ENCODE measurements at regions not wholly inside any gene's neighbourhood (a gene's known extent, or its start where the extent isn't known, plus 50 kb on each side); places are given as distances from the start of the nearest gene placed in this dataset.
A peak's percentile ranks its signal among the peaks of the same experiment; 100 is the strongest.
"Not testable (repeated sequence)": the region's sequence is repeated elsewhere in the genome, so short reads cannot be mapped to it uniquely, and the experiment has no call there.

DNA sequence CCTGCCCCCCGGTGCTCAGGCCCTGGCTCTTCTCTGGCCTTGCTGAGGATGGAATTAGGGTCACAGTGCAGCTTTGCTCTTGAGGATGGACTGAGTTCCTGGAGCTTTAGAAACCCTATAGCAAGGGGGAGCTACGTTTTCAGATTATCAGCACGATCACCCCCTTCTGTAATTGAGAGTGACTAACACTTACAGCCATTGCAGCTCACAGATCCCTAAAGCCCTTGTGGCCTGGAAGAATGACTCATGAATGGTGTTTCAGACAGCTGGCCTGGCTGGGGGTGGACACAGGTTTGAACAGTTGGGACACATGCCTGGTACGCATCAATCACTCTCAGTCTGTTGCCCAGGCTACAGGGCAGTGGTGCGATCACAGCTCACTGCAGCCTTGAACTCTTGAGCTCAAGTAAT is 79.7 kb upstream of the IGFBP5 start:
- peak; percentile 16 to 71 for DNase-seq (ENCODE audit: low read depth in 2 of 2)

DNA sequence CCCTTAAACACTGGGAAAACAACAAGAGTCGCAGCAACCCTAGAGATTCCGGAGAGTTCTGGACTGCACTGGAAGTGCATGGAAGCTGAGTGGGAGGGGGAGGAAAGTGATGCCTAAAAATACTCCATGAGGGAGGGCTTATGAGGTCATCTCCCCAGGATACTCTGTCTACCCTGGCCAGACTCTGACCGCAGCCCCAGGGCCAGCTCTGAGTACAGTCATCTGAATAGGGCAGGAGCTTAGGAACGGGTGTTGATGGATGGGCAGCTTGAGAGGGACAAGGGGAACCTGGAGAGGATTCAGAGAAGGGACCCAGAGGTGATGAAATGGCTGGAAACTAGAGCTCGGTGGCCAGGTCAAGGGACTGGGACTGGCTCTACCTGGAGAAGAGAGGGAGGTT is 79.3 kb upstream of the IGFBP5 start:
- DNase-seq (ENCODE audit: low read depth in 2 of 2), result peak in 1 of 2 donors; percentile 28

DNA sequence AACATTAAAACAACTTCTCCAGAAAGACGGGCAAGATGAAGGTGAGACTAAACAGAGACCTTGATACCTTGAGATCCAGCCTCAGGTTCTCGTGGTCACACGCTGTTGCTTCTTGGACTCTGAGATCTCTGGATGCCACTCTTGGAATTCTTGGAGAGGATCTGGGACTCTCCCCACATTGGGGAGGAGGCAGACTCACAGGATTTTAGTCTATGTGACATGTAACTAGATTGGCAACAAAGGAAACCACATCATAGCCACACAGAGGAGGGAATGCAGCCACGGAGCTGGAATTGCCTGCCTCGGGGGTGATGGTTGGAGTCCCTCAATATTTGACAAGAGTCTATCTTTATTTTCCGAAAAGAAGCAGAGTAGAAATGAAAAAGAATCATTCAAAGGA is 78.8 kb upstream of the IGFBP5 start:
- no peak for DNase-seq (ENCODE audit: low read depth in 2 of 2)

DNA sequence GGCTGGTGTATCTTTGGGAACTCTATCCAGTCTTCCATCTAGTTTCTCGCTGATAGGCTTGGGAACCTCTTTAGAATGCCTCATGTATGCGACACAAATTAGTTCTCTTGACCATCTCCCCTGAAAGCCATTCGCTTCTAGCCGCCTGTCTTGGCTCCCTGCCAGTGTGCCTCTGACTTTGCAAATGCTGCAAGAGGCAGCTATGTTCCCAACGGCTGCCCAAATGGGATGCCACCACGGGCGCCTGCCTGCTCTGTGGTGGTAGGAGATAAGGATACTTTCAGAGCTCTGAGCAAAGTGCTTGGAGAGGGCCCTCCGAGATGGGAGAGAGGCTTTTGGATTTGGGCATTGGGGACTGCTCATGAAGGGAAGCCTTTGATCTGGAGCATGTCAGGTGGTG is 77.7 kb upstream of the IGFBP5 start:
- no peak for DNase-seq (ENCODE audit: low read depth in 2 of 2)

DNA sequence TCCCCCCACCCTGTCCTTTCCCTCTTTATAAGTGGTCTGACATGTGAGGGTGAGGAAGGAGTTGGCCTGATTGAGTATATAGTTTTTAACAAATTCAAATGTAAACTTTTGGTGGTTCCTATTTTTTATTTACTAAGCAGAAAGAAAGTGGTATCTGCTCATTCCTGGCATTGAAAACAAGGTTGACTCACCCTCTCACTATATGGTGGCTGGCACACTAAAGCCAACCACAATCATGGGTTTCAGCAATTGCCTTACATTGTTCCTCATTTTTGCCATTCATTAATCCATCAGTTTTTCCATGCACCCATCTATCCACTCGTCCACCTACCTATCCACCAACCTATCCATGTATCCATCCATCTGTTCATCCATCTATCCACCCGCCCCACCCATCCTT is 75.4 kb upstream of the IGFBP5 start:
- DNase-seq (ENCODE audit: low read depth in 2 of 2), result no peak

DNA sequence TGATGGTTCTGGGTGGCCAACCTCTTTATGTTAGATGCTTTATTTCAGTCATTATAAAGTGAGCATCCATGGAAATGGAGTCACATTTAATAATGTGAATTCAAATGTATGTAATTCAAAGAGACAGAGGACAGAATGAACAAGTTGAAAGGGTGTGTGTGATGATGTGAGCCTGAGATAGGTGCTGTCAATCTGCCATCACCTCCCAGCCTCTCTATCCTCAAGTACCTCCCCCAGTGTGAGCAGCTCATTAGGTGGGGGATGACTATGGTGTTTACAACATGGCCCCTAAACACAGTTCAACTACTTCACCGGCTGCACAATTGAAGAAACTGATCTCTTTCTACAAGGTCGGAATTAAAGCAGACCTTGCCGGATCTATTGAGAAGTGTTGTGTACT is 74.7 kb upstream of the IGFBP5 start:
- DNase-seq (ENCODE audit: low read depth in 2 of 2), result no peak

DNA sequence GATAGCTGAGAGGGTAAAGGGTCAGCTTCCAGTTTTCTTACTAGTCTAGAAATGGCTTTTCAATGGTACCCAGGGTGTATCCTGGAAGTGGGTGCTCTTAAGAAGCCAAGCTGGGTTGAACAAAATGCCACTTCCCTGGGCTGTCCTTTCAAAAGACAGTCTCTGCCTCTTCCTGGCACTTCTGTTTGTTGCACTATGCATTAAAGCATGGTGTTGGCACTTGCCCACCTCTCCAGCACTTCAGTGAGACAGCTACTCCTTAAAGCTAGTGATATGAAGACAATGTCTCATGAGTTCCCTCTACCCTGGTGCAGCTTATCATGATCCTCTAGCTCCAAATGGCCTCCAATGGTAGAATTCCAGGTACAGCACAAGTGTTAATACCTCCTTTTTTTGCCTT is 74.3 kb upstream of the IGFBP5 start:
- no peak for DNase-seq (ENCODE audit: low read depth in 2 of 2)

DNA sequence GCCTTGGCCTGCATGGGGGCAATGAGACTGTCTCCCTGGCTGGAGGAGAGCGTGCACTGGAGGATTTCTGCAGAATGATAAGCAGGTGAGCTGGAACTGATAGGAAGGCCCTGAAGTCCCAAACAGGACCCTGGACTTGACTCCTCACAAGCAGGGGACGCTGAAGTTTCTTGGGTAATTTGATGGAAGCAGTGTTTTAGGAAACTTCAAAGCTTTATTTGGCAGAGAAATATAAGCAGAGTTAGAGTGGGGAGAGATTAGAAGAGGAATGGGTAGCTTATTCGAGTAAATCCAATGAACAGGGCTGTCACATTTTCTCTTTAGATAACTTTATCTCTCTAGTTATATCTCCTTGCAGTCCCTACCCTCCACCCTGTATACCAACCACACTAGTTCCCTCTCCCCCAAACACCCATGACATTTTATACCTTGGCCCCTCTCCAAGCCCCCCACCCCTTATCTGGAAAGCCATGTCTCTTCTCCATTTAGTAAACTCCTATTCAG is 73.6 kb upstream of the IGFBP5 start:
- DNase-seq (ENCODE audit: low read depth in 2 of 2), result peak in 1 of 2 donors; percentile 15

DNA sequence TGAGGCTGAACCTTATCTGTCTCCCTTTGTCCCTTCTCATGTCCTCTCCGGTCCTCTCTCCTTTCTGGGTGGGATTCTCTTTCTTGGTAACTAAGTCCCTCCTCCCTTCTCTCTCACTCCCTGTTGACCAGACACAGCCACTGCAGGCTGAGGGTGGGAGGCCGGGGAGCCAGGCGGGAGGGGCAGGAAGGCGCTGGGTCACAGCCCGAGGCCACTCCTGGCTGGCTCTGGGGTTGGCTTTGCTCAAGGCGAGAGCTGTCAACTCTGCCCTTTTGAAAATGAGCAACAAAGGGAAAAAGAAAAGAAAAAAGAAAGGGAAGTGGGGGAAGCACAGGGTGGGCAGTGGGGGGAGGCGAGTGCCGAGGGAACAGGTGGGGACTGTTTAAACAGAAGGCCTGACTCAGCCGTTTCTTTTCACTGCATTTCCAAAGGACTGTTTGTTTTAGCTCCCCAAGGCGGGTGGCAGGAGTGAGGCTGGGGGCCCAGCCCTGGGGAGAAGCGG is 70.5 kb upstream of the IGFBP5 start:
- no peak for DNase-seq (ENCODE audit: low read depth in 2 of 2)

DNA sequence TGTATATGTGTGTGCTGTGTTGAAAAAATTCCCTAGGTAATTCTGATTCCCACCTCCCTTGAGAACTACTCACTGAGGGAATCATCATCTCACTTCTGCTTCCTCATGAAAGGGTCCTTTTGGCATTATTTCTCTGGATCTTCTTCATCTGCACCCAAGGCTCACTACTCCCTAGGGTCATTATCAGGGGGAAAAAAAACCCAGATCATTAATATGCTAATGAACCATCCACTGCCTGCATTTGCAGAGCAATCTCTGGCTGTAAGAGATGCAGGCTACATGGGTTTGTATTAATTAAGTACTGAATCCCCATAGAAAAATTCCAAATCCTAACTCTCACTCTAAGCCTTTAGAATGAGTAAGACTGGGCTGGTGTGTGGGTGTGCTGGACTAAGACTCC is 68.0 kb upstream of the IGFBP5 start:
- DNase-seq (ENCODE audit: low read depth in 2 of 2), result no peak

DNA sequence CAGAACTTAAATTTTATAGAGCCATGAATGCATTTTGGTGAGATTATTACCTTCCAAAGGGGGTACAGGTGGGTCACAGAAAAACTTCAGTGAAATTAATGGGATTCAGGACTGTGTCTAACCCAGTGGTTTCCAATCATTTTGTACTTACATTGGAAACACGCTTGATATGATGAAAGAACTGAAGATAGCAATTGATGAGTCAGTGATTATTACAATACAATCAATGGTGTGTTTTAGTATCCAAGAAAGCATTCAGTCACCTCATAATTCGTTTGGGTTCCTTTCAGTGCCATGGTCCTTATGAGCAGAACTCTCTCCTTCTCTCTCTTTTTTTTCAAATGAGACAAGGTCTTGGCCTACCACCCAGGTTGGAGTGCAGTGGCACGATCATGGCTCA is 66.5 kb upstream of the IGFBP5 start:
- no peak for DNase-seq (ENCODE audit: low read depth in 2 of 2)

GRCh38 chr2:216761133-216761532 is 65.8 kb upstream of the IGFBP5 start:
- DNase-seq (ENCODE audit: low read depth in 2 of 2), result no peak

DNA sequence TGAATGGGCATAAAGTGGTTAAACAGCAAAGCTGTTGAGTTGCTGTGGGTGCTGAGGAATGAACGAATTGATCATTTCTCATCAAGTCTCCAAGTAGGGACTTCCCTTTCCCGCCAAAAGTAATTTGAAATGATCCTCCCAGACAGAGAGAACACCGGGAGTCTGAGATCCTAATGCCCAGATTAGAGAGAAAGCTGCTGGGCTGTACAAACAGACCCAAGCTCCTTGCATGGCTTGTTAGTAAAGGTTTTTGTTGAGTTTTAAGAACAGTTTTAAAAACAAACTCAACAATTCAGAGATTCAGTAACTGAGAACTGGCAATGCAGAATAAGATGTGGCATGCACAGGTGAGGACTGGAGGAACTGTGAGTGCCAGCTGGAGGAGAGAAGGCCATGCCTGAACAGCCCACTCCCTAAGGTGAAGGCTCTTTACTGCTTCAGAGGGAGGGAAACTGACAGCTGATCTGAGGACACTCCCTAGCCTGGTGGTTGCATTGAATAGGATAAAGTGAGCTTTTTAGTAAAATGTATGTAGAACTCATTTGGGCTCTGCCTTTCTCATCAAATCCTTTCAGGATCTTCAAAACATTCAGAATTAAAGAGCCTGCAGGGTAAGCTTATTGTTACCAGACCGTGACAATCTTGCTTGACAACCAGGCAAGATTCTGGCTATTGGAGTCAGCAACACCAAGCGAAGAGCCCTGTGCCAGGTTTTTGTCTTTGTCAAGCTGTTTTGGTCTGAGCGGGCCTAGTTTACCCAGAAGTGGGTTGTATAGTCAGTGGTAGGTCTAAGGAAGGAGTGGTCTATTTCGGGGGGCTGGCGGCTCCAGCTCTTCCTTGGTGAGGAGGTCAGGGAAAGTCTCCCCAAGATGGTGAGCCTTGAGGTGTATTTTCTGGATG is 63.2 kb upstream of the IGFBP5 start:
- DNase-seq (ENCODE audit: low read depth in 2 of 2), result no peak

GRCh38 chr2:216757532-216757931 is 62.2 kb upstream of the IGFBP5 start:
- DNase-seq (ENCODE audit: low read depth in 2 of 2), result no peak

DNA sequence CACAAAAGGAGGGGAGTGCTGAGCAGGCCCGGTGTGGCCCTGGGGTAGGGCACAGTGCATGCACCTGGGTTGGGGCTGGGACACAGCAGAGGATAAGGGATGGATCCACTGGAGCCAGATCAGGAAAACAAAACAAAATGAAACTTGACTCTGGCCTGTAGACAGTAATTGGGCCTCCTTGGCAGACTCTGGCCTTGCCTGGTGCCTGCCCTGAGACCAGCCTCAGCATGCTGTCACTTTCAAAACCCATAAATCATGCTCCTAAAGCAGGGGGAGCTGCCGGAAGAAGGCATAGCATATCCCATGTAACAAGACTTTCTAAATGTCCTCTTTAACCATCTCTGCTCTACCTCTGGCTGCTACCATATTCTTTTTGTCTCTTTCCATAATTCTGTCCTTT is 61.1 kb upstream of the IGFBP5 start:
- no peak for DNase-seq (ENCODE audit: low read depth in 2 of 2)

DNA sequence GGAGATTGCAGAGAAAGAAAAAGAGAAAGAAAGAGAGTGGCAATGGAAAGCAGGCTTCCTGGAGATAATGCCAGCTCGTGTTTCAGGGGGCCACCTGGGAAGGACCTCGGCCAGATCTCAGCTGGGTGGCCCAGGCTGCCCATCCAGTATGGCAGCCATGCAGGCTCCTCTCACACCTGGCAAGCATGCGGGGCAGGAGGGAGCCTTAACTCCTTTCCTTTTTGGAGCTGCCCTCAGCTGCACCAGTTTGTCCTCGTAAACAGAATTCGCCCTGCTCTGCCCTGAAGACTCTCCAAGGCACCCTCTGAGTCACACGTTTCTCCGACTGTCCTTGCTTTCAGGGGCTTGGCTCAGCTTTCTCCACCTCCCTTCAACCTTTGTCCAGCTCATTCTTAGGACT is 59.5 kb upstream of the IGFBP5 start:
- no peak for DNase-seq (ENCODE audit: low read depth in 2 of 2)

DNA sequence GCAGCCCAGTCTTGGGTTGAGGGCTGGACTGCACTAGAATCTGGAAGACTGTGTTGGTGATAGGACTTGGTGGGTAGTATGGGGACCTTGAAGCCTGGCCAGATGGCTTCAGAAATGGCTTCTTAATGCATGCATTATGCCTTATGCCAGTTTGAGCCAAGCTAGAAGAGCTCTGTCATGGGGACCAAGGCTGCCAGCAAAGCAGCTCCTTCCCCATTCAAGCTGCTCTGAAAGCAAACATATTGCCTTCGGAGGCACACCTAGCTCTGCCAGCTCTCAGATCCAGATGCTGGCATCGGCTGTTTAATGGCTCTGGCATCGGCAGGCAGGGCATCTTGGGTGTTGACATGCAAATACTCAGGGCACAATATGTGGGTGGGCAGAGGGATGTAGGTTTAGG is 59.0 kb upstream of the IGFBP5 start:
- DNase-seq (ENCODE audit: low read depth in 2 of 2), result no peak

- peak in 1 of 2 donors; percentile 40 for DNase-seq (ENCODE audit: low read depth in 2 of 2)
Measured at GRCh38 chr2:216752855-216753505, 57.6 kb upstream of the IGFBP5 start.

GRCh38 chr2:216750750-216751149 is 55.4 kb upstream of the IGFBP5 start:
- not testable (repeated sequence) for DNase-seq (ENCODE audit: low read depth in 2 of 2)

GRCh38 chr2:216746268-216746667 is 50.9 kb upstream of the IGFBP5 start:
- not testable (repeated sequence) for DNase-seq (ENCODE audit: low read depth in 2 of 2)

GRCh38 chr2:216745453-216745852 is 50.1 kb upstream of the IGFBP5 start:
- no peak for DNase-seq (ENCODE audit: low read depth in 2 of 2)

All from dermis microvascular lymphatic vessel endothelial cell (primary cell).